ENCODE measurements at regions not wholly inside any gene's neighbourhood (a gene's known extent, or its start where the extent isn't known, plus 50 kb on each side); places are given as distances from the start of the nearest gene placed in this dataset.

- no peak for DNase-seq (ENCODE audit: low read depth)
- Histone ChIP-seq H3K4me3 (ENCODE audit: low read depth, low read length) (no peak overlapping the region), H3K36me3 (ENCODE audit: control insufficient read depth, insufficient read depth, low read length) (no peaks in the 10 kb centered on the region), H3K27me3 (ENCODE audit: control insufficient read depth, insufficient read depth, low read length) (no peaks in the 10 kb centered on the region)
- no peak for TF ChIP-seq CTCF (IDR thresholded peaks at IDR 0.05; ENCODE audit: insufficient read depth, low read length, severe bottlenecking)
- no peak for FAIRE-seq
These were observed 110.1 kb upstream of the DAZL start for GRCh38 chr3:16715281-16715680.

GRCh38 chr3:16719426-16719825 lies 114.2 kb upstream of the DAZL start:
- Histone ChIP-seq H3K27me3 (ENCODE audit: control insufficient read depth, insufficient read depth, low read length) (no peaks in the 10 kb centered on the region), H3K4me3 (ENCODE audit: low read depth, low read length) (no peak overlapping the region), H3K36me3 (ENCODE audit: control insufficient read depth, insufficient read depth, low read length) (no peaks in the 10 kb centered on the region)
- DNase-seq (ENCODE audit: low read depth) (no peak), FAIRE-seq (no peak)
- TF ChIP-seq CTCF (IDR thresholded peaks at IDR 0.05; ENCODE audit: insufficient read depth, low read length, severe bottlenecking) = no peak

DNA sequence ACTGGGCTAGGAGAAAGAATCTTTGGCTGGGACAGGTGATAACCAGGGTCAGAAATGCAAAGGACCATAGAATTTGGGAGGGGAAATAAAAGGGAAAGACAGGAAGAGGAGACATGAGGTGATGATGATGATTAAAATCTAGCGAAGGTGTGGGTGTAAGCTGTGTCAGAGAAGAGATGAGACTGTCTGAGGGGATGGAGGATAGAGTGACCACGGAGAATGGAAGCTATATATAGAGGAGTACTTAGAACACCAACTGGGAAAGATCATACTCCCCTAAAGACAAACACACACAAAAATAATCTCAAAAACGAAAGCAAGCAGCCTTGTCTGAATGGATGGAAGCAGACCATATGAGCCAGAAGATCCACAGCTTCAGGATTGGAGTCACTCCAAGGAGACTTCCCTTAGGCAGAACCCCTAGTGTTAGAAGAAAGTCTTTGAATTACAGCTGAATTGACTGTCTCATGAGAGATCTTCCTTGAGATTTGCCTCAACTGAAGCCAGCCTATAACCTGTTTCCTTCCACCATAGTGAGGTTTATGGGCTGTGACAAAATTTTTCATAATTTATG lies 115.2 kb upstream of the DAZL start:
- no peaks in the 10 kb centered on the region for H3K36me3 ChIP-seq (ENCODE audit: control insufficient read depth, insufficient read depth, low read length)
- H3K4me3 ChIP-seq (ENCODE audit: low read depth, low read length) = no peak overlapping the region
- DNase-seq (ENCODE audit: low read depth) (no peak), FAIRE-seq (no peak)
- no peak for TF ChIP-seq CTCF (IDR thresholded peaks at IDR 0.05; ENCODE audit: insufficient read depth, low read length, severe bottlenecking)
- no peaks in the 10 kb centered on the region for H3K27me3 ChIP-seq (ENCODE audit: control insufficient read depth, insufficient read depth, low read length)

DNA sequence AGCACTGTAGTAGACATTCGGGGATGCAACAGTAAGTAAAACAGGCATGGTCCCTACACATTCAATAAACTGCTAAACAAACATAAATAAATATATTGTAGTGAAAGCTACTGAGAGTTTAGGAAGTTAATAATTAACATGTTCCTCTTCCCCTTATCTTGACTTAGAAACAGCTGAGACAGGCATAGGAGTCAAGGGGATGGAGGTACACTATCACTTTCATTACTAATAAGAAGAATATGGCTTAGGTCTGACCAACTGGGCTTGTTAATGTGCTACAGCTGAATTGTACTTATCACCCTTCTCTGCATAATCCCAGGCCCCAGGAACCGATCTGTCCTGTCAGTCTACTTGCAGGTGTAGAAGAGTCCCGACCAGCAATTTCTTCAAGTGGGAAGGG lies 116.3 kb upstream of the DAZL start:
- FAIRE-seq (no peak), DNase-seq (ENCODE audit: low read depth) (no peak)
- TF ChIP-seq CTCF (IDR thresholded peaks at IDR 0.05; ENCODE audit: insufficient read depth, low read length, severe bottlenecking) = no peak
- H3K36me3 ChIP-seq (ENCODE audit: control insufficient read depth, insufficient read depth, low read length) = no peaks in the 10 kb centered on the region
- no peaks in the 10 kb centered on the region for H3K27me3 ChIP-seq (ENCODE audit: control insufficient read depth, insufficient read depth, low read length)
- H3K4me3 ChIP-seq (ENCODE audit: low read depth, low read length) = no peak overlapping the region

GRCh38 chr3:16723978-16724377 lies 118.8 kb upstream of the DAZL start:
- FAIRE-seq (no peak), DNase-seq (ENCODE audit: low read depth) (peak; percentile 44)

More at GRCh38 chr3:16723978-16724377, 118.8 kb upstream of the DAZL start:
- peak; percentile 36 for TF ChIP-seq CTCF (IDR thresholded peaks at IDR 0.05; ENCODE audit: insufficient read depth, low read length, severe bottlenecking)
- no peaks in the 10 kb centered on the region for H3K36me3 ChIP-seq (ENCODE audit: control insufficient read depth, insufficient read depth, low read length)
- H3K4me3 ChIP-seq (ENCODE audit: low read depth, low read length) = no peak overlapping the region
- H3K27me3 ChIP-seq (ENCODE audit: control insufficient read depth, insufficient read depth, low read length) = no peaks in the 10 kb centered on the region
